Astrocyte of the hippocampus (primary cell): ENCODE measurements at regions not wholly inside any gene's neighbourhood (a gene's known extent, or its start where the extent isn't known, plus 50 kb on each side); places are given as distances from the start of the nearest gene placed in this dataset.

Experiments
- DNase-seq: peaks from one replicate; pipeline ENCODE4 v3.0.0; 2011; ENCODE audit warnings: low read depth, low spot score

- DNase-seq = peak; percentile 51
Measured at GRCh38 chr11:34564406-34564805, 50.8 kb upstream of the ELF5 start.

GRCh38 chr11:34564807-34565241 lies 51.2 kb upstream of the ELF5 start:
- DNase-seq = peak; percentile 21

DNA sequence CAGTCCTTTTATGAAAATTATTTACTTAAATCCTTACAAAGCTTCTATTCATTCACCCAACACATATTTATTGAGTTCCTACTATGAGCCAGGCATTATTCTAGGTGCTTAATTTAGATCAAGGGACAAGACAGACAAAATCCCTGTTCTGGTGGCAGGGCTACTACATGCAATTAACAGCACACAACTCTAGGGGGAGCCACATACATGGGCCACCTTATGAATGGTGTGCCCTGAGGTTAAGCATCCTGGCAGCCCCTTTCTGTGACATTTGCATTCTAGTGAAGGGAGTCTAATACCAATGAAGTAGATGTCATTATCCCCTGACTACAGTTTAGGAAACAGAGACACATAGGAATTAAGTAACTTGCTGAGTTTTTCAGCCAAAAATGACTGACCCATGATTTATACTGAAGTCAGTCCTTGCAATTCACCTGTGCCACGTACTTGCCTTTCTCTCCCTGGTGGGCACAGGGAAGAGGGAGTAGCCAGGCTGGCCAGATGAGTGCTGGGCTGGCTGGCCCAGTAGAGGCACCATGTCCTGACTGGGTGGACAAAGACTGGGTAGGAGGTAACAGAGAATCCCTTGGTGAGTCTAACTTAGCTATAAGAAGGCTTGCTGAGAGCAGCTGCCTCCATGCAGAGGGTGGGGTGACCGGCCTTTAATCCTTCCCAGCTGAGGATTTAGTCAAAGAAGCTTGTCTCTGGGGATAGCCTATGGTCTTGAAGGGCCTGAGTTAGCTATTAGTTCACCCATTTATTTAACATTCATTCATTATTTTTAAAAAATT lies 52.0 kb upstream of the ELF5 start:
- no peak for DNase-seq

GRCh38 chr11:34566208-34566551 lies 52.6 kb upstream of the ELF5 start:
- DNase-seq = no peak

GRCh38 chr11:34566736-34567135 lies 53.1 kb upstream of the ELF5 start:
- no peak for DNase-seq

- no peak for DNase-seq
Measured at GRCh38 chr11:34567733-34568132, 53.2 kb upstream of the EHF start.

- peak; percentile 66 for DNase-seq
Measured at GRCh38 chr11:34570584-34570983, 50.3 kb upstream of the EHF start.
